GM12873 (cell line): ENCODE measurements at regions not wholly inside any gene's neighbourhood (a gene's known extent, or its start where the extent isn't known, plus 50 kb on each side); places are given as distances from the start of the nearest gene placed in this dataset.

ENCODE experiments used
- TF ChIP-seq, protein P1 (sequence below): IDR thresholded peaks from 2 replicates; pipeline ENCODE4 v1.5.1; 2012; ENCODE audit warnings: low read depth, mild to moderate bottlenecking, moderate library complexity, low read length, control low read depth; ENCODE audit not compliant: insufficient read depth; ENCODE audit errors: missing control alignments

DNA sequence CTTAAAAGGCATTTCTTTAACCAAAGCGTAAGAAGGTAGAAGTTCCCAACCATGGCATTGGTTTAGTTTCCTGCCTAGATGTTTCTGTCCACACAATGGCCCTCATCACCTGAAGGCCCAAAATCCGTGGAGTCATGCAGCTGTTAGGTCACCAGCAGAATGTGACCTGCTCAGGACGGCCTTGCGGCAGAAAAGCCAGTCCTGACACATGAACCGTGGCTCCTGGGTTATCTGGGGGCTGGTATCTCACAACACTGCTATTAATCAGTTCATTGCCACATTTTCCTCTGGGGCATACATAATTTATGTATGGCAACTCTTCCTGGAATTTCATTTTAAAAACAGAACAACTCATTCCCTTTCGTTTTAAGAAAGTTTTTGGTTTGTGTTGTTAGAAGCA, 278.4 kb downstream of the ATPSCKMT start:
- TF ChIP-seq, protein P1, sequence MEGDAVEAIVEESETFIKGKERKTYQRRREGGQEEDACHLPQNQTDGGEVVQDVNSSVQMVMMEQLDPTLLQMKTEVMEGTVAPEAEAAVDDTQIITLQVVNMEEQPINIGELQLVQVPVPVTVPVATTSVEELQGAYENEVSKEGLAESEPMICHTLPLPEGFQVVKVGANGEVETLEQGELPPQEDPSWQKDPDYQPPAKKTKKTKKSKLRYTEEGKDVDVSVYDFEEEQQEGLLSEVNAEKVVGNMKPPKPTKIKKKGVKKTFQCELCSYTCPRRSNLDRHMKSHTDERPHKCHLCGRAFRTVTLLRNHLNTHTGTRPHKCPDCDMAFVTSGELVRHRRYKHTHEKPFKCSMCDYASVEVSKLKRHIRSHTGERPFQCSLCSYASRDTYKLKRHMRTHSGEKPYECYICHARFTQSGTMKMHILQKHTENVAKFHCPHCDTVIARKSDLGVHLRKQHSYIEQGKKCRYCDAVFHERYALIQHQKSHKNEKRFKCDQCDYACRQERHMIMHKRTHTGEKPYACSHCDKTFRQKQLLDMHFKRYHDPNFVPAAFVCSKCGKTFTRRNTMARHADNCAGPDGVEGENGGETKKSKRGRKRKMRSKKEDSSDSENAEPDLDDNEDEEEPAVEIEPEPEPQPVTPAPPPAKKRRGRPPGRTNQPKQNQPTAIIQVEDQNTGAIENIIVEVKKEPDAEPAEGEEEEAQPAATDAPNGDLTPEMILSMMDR = no peak

DNA sequence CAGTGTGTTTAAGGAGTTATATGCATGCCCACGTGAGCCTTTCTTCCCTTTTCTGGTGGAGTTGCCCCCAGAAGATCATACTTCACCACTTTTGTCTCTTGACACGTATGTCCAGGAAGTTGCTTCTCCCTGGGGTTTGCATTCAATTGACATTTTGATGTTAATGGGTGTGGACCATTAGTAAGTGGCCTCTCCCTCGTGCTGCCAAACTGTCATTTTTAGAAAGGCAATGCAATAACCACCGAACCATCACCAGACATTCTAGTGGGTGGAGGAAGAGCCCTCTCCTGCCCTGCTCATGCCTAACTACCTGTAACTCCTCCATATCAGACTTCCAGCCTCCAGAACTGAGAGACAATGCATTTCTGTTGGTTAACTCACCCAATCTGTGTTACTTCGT, 290.8 kb downstream of the ATPSCKMT start:
- TF ChIP-seq, protein P1 = no peak

DNA sequence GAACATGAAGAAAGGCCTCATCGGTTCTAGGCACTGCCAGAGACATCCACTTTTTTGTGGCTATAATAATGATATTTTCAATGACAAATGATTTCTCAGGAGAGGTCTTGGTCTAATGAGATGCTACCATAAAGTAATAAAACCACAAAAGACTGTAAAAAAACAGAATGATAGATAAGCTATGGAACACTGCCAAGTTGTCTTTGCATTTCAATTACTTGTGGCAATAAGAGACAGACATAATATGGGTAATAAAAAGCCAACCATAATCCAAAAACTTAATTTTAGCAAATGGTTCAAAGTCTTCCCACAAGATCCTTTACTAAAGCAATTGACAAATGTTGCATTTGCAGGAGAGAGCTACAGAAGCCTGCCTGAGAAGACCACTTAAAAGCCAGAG, 292.5 kb downstream of the ATPSCKMT start:
- TF ChIP-seq, protein P1 = no peak

DNA sequence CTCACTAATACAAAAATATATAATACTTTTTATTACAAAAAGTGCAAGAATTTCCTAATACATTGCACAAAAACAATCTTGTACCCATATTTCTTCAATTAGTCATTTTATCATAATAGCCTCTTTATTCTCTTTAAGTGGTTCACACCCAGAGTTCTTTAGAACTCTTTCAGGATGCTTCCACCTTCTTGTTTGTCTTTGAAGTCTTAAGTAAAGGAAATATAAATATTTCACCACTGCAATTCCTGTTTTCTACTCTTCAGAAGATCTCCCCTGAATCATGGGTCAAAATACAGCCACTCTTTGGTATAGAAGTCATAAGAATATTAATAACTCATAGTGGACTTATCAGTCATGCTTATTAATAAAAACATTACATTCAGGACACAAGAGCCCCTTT, 293.0 kb downstream of the ATPSCKMT start:
- TF ChIP-seq, protein P1 = no peak

DNA sequence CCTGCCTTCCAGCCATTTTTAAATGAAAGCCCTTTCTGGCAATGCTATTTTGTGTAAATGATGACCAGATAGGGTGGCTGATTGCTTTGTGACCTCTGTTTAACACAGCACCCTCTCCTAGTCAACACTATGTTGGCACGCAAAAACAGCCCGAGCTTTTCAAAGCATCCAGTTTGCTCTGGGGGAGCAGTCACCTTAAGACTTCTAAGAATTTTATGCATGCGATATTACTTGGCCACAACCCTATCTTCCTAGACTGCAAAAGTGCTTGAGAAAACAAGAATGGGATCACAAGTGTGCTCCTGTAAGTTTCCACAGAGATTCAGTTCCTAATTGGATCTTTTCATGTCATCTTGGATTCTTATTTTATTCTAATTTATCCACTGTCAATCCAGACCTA, 294.1 kb downstream of the ATPSCKMT start:
- TF ChIP-seq, protein P1 = no peak

DNA sequence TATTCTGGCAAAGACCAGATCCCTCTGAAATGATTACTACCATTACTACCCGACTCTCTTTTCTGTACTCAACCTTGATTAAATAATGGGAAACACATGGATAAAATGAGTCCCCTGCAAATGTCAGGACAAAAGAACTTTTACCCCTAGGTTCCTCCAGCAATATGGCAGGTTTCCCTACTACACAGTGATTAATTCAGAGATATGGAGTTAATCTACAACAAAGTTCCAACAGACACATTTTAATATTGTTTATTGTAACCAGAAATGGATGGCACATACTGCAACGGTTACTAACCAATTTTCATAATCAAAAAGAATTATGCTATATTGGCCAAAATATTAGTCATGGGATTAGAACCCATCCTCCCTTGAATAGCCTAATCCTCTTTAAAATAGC, 294.8 kb downstream of the ATPSCKMT start:
- TF ChIP-seq, protein P1 = no peak

DNA sequence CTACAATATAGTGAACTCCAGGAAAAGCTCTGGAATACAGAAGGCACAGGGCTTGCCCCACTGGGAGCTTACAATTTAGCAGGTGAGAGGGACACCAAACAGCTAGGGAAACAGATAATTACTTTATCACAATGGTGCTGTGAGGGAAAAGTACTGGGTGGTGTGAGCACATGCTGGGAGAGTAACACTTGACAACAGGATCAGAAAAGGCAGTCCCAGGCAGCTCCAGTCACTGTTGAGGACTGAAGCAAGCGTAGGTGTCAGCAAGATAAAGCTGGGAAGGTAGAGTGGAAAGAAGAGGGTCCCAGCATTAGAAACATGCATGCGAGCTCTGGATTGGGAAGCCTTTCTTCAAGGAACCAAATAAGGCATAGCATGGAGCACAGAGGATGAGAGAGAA, 296.0 kb downstream of the ATPSCKMT start:
- TF ChIP-seq, protein P1 = no peak

DNA sequence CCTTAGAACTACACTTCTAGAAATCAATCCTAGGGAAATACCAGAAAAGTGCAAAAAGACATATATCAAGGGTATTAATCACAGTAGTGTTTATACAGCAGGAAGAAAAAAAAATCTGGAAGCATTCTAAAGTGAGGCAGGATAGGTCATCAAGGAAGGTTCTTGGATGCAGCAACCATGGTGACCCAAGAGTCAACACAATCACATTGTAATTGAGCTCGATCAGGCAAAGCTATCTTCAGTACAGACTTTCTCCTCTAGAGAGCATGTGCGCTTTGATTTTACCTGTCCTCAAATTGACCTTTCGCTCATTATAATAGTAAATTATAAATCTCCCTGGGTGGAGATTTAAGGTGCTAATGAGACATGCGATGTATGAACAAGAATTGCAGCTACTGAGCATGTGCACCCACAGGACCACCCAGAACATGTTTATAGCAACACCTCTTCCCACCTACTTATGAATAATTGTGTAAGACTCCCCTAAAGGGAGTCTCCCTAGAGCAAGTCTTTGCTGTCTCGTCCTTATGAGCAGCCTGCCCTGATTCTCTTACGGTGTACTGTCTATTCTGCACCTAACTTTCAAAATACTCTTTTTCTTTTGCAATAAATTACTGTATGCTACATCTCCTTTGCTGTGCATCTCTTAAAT, 297.7 kb downstream of the ATPSCKMT start:
- TF ChIP-seq, protein P1 = no peak
